ENCODE measurements at regions not wholly inside any gene's neighbourhood (a gene's known extent, or its start where the extent isn't known, plus 50 kb on each side); places are given as distances from the start of the nearest gene placed in this dataset.
"Not testable (repeated sequence)": the region's sequence is repeated elsewhere in the genome, so short reads cannot be mapped to it uniquely, and the experiment has no call there.

DNA sequence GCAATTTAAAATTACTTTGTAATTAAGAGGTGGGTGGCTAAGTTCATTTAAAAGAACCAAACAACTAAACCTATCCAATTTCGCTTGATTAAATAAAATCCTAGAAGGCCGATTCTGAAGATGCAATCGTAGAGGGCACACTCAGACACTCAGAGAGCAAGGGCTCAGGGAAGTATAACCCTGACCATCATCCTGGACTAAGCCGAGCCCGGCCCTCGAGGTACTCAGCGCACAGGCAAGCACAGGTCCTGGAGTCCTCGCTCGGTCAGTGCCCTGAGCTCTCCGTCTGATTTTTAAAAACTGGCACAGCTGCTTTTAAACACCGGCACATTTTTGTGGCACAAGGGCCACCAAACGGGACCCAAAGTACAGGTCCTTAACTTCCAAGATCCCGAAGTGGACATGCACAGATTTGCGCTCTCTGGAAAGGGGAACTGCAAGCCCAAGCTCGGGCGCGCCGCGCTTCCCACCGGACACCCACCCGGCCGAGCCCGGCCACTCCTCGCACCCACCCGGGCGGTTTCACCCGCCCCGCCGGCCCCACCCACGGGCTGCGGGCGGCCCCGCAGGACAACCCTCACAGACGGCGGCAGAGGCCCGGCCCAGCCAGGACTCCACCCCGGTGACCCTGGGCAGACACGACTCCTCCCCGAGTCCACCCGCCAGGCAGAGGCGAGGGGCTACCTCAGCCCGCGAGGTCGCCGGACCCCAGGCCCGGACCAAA is 81.0 kb upstream of the TNK2 start:
- H3K79me1 ChIP-seq (ENCODE audit: low read depth, low read length); H4K20me1 ChIP-seq (replicated peaks in 1 of 2; ENCODE audit: control insufficient read depth in 1 of 2, insufficient read depth in 2 of 2, low read length in 2 of 2); H3K23me2 ChIP-seq (ENCODE audit: low read depth, low read length); CTCF ChIA-PET (ENCODE audit: partially characterized antibody); H2AK5ac ChIP-seq (ENCODE audit: low read depth, low read length); H3K9ac ChIP-seq (replicated peaks in 1 of 4; ENCODE audit: extremely low read depth in 1 of 4, low read depth in 3 of 4, low read length in 3 of 4); H3K23ac ChIP-seq (ENCODE audit: insufficient read length); POLR2A ChIA-PET (ENCODE audit: partially characterized antibody); FAIRE-seq; H2BK5ac ChIP-seq (ENCODE audit: low read depth, low read length); H3K79me2 ChIP-seq (ENCODE audit: control insufficient read depth in 1 of 2, insufficient read depth in 2 of 2, low read length in 2 of 2); H3K14ac ChIP-seq (ENCODE audit: insufficient read length); H3K9me3 ChIP-seq (ENCODE audit: insufficient read depth in 2 of 2, low read depth in 1 of 2, low read length in 1 of 2); H2BK120ac ChIP-seq (replicated peaks; ENCODE audit: low read depth, low read length); H3K36me3 ChIP-seq (ENCODE audit: control insufficient read depth in 2 of 4, insufficient read depth in 4 of 4, low read length in 3 of 4); H3K4me1 ChIP-seq (replicated peaks in 1 of 4; ENCODE audit: control insufficient read depth in 3 of 4, insufficient read depth in 4 of 4, low read length in 3 of 4); H2BK12ac ChIP-seq (ENCODE audit: low read depth, low read length); H3K4ac ChIP-seq (replicated peaks; ENCODE audit: insufficient read length, low read depth, low read length); H4K8ac ChIP-seq (ENCODE audit: extremely low read depth, insufficient read depth, low read length); H3K27ac ChIP-seq (ENCODE audit: low read depth, low read length); H3K27me3 ChIP-seq (replicated peaks in 1 of 4; ENCODE audit: control insufficient read depth in 3 of 4, extremely low read depth in 1 of 4, insufficient read depth in 3 of 4, low read length in 3 of 4); H2BK15ac ChIP-seq (ENCODE audit: low read length); H3K56ac ChIP-seq (replicated peaks; ENCODE audit: insufficient read length, low read depth, low read length); H4K5ac ChIP-seq (ENCODE audit: insufficient read length, low read depth, low read length); H4K91ac ChIP-seq (replicated peaks; ENCODE audit: insufficient read length, low read length); H2BK20ac ChIP-seq (ENCODE audit: low read length); H2AFZ ChIP-seq (ENCODE audit: low read length); H3K18ac ChIP-seq (ENCODE audit: extremely low read depth, low read length): not testable (repeated sequence)
- peak in 1 of 2 experiments; percentile 62 for DNase-seq (ENCODE audit: low read depth in 1 of 2, low spot score in 2 of 2)
- peak overlapping the region in 1 of 2 experiments; percentile 49; a peak in 1 of 4 replicates for H3K4me2 ChIP-seq (ENCODE audit: insufficient read depth in 1 of 2, low read depth in 2 of 2, low read length in 2 of 2)
- 1% methylated on average over 13 of the region's 46 CpGs; no CpG with 5 or more reads in 1 of the 2 experiments for WGBS, 2 experiments (ENCODE audit: extremely low coverage in 1 of 2, insufficient coverage in 1 of 2, insufficient read length in 1 of 2, insufficient replicate concordance in 2 of 2, low coverage in 1 of 2, low lambda C conversion rate in 2 of 2, missing lambda C conversion rate in 1 of 2)
- peak overlapping the region; percentile 29 to 75 (median 42); a peak in 7 of 8 replicates for H3K4me3 ChIP-seq (ENCODE audit: extremely low read depth in 1 of 4, insufficient read depth in 2 of 4, low read depth in 3 of 4, low read length in 4 of 4)

DNA sequence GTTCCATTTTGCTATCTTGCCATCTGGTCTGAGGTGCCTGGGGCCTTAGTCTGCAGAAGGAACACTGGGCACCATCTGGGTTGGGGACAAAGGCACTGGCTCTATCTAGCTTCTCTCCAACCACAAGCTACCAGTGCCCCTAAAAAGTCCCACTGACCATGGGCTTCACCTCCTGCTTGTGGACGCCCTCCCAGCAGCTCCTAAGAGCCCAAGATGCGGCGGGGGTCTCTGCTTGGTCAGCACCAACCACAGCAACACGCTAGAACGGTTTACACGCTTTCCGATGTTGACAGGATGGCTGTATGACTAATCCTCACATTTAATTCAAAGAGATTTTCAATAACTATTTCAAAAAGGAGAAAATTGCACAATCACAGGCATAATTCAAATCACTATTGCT is 80.4 kb upstream of the TNK2 start:
- H3K9ac ChIP-seq (replicated peaks in 1 of 4; ENCODE audit: extremely low read depth in 1 of 4, low read depth in 3 of 4, low read length in 3 of 4); H2BK15ac ChIP-seq (ENCODE audit: low read length); H3K4me3 ChIP-seq (ENCODE audit: extremely low read depth in 1 of 4, insufficient read depth in 2 of 4, low read depth in 3 of 4, low read length in 4 of 4); H3K27me3 ChIP-seq (replicated peaks in 1 of 4; ENCODE audit: control insufficient read depth in 3 of 4, extremely low read depth in 1 of 4, insufficient read depth in 3 of 4, low read length in 3 of 4); H4K5ac ChIP-seq (ENCODE audit: insufficient read length, low read depth, low read length); DNase-seq (ENCODE audit: low read depth in 1 of 2, low spot score in 2 of 2); H3K18ac ChIP-seq (ENCODE audit: extremely low read depth, low read length); H3K14ac ChIP-seq (ENCODE audit: insufficient read length); H3K4ac ChIP-seq (replicated peaks; ENCODE audit: insufficient read length, low read depth, low read length); H3K36me3 ChIP-seq (ENCODE audit: control insufficient read depth in 2 of 4, insufficient read depth in 4 of 4, low read length in 3 of 4); CTCF ChIA-PET (ENCODE audit: partially characterized antibody); H3K4me1 ChIP-seq (replicated peaks in 1 of 4; ENCODE audit: control insufficient read depth in 3 of 4, insufficient read depth in 4 of 4, low read length in 3 of 4); H2AK5ac ChIP-seq (ENCODE audit: low read depth, low read length); H4K91ac ChIP-seq (replicated peaks; ENCODE audit: insufficient read length, low read length); H2BK20ac ChIP-seq (ENCODE audit: low read length); H4K20me1 ChIP-seq (replicated peaks in 1 of 2; ENCODE audit: control insufficient read depth in 1 of 2, insufficient read depth in 2 of 2, low read length in 2 of 2); H2BK120ac ChIP-seq (replicated peaks; ENCODE audit: low read depth, low read length); H2BK12ac ChIP-seq (ENCODE audit: low read depth, low read length); FAIRE-seq; H3K79me2 ChIP-seq (ENCODE audit: control insufficient read depth in 1 of 2, insufficient read depth in 2 of 2, low read length in 2 of 2); H3K56ac ChIP-seq (replicated peaks; ENCODE audit: insufficient read length, low read depth, low read length); H2BK5ac ChIP-seq (ENCODE audit: low read depth, low read length); H3K23ac ChIP-seq (ENCODE audit: insufficient read length); H3K23me2 ChIP-seq (ENCODE audit: low read depth, low read length); POLR2A ChIA-PET (ENCODE audit: partially characterized antibody); H2AFZ ChIP-seq (ENCODE audit: low read length); H3K4me2 ChIP-seq (ENCODE audit: insufficient read depth in 1 of 2, low read depth in 2 of 2, low read length in 2 of 2); H3K79me1 ChIP-seq (ENCODE audit: low read depth, low read length); H3K27ac ChIP-seq (ENCODE audit: low read depth, low read length); H3K9me3 ChIP-seq (ENCODE audit: insufficient read depth in 2 of 2, low read depth in 1 of 2, low read length in 1 of 2); H4K8ac ChIP-seq (ENCODE audit: extremely low read depth, insufficient read depth, low read length): not testable (repeated sequence)
- 92% methylated on average over 7 of the region's 7 CpGs; no CpG with 5 or more reads in 1 of the 2 experiments for WGBS, 2 experiments (ENCODE audit: extremely low coverage in 1 of 2, insufficient coverage in 1 of 2, insufficient read length in 1 of 2, insufficient replicate concordance in 2 of 2, low coverage in 1 of 2, low lambda C conversion rate in 2 of 2, missing lambda C conversion rate in 1 of 2)

Data from H1 (cell line).